ENCODE measurements at regions not wholly inside any gene's neighbourhood (a gene's known extent, or its start where the extent isn't known, plus 50 kb on each side); places are given as distances from the start of the nearest gene placed in this dataset.
"Not testable (repeated sequence)": the region's sequence is repeated elsewhere in the genome, so short reads cannot be mapped to it uniquely, and the experiment has no call there.

DNA sequence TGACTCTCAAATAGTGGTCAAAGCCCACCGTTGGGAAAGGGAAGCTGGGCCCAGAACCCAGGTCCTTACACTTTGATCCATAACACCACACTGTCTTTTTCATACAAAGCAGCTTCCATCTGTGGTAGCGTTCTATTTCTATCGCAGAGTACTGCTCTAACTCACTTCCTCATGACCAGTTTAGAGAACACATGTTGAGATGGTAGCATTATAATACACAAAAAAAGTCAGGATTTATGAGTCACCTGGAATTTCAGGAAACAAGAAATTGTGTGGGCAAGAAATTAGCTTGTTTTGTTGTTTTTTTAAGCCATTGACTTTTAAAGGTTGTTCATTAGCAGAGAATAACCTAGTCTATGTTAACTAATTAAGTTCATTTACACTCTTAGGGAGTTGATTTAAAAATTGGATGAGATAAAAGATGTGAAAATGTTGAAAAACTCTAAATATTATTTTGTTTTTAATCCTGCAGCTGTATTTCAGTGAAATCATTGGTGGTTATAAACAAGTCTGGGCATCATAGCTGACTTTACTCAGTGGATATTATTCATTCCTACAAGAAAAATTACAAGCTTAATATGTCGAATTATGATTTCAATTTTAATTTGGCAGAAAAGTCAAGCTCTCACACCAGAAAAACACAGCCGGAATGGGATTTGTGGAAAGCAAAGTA, 1011.1 kb upstream of the HS3ST1 start:
- no peak for DNase-seq

DNA sequence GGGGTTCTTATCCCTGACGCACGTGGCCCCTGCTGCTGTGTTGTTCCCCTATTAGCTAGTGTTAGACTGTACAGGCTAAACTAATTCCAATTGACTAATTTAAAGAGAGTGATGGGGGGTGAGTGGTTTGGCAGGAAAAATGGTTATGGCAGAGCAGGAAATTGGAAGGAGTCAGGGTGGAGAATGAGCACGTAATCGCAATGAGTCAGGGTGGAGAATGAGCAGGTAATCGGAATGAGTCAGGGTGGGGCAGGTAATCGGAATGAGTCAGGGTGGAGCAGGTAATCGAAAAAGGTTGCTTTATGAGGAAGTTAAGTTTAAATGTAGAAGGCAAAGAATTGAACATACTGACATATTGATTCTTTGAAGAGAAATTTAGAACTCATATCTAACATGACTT, 1002.6 kb upstream of the HS3ST1 start:
- DNase-seq: not testable (repeated sequence)

DNA sequence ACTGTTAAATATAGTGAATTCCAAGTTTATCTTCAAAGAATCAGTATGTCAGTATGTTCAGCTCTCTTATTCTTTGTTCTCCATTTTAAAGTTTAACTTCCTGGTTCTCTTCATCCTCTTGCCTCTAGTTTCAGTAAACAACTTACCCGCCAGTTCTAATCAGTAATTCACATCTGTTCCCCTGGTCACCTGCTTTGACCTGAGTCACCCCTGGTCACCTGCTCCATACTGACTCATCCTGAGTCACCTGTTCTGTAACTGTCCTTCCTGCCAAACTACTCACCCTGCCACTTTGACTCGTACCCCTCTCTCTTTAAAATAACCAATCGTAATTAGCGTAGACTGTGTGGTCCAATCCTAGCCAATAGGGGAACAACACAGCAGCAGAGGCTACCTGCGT, 992.7 kb upstream of the HS3ST1 start:
- DNase-seq: no peak

DNA sequence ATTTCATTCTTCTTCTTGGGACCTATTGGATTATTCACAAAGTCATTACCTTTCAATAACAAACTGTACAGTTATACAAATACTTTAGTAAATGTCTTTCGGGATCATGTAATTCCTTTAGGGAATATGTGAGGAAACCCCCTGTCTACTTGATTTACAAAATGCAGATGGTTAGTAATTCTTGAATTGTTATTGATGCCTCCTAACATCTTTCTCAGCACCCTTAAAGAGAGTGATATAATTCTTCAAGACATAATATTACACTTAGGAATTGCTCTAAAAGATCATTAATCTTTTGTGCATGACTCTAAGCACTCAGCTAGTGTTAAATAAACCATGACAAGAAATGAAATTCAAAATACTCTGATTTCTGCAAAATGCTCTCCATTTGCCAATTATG, 988.1 kb upstream of the HS3ST1 start:
- no peak for DNase-seq

DNA sequence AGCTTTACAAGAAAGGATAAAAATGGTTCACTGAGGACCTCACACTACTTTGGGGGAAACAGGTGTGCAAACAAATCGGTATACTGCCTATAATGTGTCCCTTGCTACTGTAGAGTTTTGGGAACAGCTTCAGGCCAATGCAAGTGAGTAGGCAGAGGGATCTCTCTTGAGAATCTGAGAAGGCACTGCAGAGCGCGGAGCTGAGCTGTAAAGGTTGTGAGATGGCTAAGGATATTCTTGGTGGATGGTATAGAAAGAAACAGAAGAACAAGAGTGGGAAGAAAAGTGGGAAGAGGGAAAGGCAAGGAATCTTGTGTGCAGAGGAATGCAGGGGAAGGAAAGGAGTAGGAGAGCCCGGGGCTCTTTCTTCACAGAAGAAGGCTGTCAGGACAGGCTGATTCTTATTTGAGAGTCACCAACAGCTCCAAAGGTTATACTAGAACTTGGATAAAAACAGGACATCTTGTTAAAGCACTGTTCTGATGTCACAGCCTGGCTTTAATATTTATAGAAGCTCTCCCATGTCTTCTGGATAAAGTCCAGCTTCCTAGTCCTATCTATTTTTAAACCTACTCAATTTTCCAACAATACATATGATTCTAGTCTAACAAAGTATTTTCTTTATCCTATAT, 985.6 kb upstream of the HS3ST1 start:
- no peak for DNase-seq

DNA sequence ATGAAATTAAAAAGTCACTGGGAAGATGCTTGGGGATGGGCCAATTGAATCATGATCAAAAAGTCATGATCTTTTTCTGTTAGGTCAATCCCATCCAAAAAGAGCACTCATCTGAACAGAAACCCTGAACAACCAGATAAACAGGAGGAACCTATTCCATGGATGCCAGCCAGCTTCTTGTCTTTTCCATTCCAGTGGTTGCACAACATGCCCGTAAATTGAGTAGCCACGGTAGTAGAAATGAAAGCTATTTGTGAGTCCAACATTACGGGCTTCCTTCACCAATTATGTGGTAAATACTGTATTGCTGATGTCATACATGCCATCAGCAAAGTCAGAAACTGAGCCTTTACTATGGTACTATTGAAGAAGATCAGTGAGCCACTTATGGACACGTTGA, 982.4 kb upstream of the HS3ST1 start:
- DNase-seq: no peak

DNA sequence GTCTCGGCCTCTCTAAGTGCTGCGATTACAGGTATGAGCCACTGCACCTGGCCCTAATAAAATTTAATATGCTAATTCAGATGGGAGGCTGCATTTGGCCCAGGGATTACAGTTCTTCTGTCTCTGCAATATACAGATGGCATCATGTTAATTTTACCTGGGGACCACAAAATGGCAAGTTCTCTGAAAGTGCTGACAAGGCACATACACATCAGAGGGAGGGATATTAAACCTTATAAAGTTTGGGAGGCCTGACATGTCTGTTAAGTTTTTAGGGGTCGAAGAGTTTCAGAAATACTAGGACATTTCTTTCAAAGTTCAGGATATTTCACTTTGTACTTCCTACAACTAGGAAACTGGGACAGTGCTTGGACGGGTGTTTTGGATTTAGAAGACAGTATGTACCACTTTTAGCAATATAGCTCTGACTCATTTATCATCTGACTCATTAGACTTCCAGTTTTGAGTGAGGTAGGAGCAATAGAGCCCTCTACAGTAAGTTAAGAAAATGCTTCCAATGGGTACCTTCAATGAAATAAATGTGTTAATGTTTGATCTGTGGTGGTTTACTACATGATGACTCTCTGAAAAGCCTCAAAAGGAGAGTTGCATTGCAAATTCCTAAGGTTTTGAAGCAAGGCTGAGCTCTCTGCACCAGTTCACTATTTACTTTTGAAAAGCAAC, 981.0 kb upstream of the HS3ST1 start:
- no peak for DNase-seq

DNA sequence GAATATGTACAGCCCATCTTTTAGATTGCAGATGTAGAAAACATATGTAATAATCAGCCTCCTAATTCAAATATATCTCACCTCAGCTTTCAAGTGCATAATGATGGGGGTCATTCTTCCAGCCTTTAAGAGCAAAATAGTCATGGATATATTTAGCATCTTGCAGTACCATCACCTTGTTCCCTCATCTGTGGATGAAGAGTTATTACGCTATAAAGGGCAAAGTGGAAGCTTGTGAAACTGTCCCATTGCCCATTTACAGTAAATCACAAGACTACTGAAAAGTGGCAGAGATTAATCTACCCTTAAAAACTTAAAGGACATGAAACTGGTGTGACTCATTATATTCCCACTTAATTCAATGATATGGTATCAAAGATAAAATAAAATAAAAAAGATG, 979.7 kb upstream of the HS3ST1 start:
- DNase-seq: no peak

DNA sequence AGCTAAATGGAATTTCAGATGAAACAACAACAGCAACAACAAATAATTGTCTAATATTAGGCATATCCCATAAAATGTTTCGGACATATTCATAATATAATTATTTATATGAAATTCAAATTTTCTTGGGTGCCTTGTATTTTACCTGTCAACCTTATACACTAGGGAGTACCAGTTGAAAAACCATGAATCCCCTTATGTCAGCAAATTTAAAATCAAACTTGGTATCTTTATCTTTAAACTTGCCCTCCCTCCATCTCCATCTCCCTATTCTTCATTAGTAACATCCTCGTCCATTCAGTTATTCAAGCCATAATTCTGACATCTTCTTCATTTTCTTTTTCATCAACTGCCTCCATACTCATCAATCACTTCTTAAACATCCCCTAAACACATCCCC, 974.5 kb upstream of the HS3ST1 start:
- no peak for DNase-seq

DNA sequence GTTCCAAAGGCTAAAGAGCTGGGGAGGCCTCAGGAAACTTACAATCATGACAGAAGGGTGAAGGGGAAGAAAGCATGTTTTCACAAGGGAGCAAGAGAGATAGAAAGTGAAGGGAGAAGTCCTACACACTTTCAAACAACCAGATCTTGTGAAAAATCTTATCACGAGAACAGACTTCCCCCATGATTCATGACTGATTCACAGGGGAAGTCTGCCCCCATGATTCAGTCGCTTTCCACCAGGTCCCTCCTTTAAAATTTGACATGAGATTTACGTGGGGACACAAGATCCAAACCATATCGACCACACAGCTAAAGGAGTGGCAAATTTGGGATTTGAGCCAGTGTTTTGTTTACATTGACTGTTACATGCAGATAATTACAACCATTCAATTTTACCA, 971.1 kb upstream of the HS3ST1 start:
- no peak for DNase-seq

DNA sequence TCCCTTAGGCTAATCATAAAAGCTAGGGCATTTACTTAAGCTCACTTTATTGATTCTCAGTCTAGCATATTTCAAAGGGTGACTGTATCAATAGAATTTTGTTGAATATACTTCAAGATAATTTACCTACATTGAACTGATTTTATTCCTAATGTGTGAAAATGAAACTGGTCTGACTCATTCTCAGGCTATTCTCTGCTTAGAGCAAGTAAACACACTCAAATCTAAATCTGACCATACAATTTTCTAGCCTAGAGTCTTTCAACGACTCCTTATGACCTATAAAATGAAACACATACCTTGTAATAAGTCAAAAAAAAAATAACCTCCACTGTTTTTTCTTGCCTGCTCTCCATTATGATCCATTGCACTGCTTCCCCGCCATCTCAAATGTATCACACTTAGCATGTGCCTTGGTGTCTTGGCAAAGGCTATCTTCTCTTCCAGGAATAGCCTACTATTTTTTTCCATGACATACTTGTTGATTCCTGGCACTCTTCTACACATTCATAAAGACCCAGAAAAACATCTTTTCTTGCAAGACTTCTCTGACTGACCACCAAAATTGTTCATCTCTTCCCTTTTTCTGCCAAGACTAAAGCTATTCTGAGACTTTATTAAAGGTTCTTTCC, 965.1 kb upstream of the HS3ST1 start:
- no peak for DNase-seq

DNA sequence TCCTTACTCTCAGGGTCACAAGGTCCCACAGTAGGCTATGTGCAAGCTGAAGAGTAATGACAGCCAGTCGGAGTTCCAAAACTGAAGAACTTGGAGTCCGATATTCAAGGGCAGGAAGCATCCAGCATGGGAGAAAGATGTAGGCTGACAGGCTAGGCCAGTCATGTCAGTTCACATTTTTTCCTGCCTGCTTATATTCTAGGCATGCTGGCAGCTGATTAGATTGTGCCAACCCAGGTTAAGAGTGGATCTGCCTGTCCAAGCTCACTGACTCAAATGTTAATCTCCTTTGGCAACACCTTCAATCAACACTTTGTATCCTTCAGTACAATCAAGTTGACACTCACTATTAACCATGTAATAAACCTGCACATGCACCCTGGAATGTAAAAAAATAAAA, 960.9 kb upstream of the HS3ST1 start:
- DNase-seq: no peak

DNA sequence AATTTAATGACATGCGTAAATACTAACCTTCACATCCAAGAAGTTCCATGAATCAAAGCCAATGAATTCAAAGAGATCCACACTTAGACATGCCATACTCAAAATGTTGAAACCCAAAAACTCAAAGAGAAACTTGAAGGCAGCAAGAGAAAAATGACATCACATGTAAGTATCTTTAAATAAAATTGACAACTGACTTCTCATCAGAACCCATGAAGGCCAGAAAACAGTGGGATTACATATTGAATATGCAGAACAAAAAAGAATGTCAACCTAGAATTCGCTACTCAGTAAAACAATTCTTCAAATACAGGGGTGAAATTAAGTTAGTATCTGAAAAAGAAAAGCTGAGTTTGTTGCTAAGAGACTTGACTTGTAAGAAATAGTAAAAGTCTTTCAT, 953.9 kb upstream of the HS3ST1 start:
- DNase-seq: no peak

DNA sequence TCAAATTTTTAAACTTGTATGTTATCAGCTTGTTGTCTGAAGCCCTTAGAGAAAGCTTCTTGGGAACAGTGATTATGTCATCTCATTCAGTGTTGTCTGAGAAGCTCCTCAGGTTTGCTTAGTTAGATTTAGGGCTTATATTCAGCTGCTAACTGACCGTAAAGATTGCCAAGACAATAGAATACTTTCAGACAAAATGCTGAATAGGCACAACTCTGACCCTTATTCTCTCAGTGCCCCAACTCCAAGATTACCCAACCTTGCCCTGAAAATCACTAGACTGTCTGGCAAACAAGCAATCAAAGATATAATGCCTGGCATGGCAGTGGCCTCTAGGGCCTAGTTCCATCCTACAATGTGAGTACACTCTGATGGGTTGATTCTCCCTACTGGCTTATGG, 950.5 kb upstream of the HS3ST1 start:
- DNase-seq: no peak

DNA sequence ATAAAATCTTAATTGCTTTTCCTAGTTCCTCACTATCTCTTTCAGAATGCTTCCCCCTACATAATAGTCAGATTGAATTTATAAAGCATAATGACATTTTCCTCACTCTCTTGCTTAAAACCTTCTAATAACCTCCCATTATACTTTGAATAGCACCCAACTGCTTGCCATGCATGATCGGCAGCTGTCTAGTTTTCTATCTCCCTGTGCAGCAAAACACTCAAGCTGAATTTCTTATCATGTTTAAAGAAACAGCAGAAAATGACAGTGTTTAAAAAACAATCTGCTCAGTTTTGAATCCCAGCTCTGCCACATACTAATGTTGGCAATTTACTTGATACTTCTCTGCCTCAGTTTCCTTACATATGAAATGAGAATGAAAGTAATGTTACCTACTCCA, 947.1 kb upstream of the HS3ST1 start:
- DNase-seq: no peak

DNA sequence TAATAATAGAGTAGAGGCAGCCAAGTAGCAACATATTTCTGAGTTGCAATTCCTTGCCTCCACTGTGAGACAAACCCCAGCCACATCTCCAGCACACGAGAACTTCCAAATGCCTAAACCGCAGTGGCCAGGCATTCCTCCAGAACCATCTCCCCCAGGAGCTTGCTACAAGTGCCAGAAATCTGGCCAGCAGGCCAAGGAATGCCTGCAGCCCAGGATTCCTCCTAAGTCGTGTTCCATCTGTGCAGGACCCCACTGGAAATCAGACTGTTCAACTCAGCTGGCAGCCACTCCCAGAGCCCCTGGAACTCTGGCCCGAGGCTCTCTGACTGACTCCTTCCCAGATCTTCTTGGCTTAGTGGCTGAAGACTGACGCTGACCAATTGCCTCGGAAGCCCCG, 937.2 kb upstream of the HS3ST1 start:
- DNase-seq: not testable (repeated sequence)

DNA sequence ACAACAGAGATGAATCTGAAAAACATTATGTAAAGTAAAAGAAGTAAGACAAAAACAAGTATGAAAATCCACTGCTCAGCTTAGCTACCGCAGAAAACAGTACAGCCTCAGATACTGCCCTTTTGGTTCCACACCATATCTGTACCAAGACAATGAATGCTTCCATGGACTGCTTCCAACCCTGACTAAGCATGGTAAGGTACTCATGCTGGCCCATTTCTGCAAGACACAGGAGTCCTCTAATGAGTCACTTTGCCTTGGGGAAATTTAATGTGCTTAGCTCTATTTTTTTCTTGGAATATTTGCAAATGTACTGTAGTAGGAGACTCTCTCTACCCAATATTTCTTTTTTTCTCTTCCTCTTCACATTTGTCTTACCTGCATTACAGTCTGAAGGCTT, 931.7 kb upstream of the HS3ST1 start:
- DNase-seq: no peak

DNA sequence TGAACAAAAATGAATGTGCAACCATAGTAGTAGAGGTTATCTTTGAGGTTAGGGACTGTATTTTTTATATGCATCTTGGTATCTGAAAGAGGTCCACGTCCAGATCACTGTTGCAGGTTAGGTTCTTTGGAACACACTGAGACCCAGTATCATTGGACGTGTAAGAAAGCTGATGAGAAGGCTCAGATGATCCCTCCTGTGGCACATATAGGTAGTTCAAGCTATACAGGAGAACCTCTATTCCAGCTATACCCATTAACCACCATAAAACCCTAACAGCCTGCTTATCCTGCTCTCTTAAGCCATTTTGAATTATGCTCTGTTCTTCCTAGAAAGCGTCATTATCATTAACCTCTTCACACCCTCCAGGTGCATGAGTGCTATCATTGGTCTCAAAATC, 930.7 kb upstream of the HS3ST1 start:
- no peak for DNase-seq

DNA sequence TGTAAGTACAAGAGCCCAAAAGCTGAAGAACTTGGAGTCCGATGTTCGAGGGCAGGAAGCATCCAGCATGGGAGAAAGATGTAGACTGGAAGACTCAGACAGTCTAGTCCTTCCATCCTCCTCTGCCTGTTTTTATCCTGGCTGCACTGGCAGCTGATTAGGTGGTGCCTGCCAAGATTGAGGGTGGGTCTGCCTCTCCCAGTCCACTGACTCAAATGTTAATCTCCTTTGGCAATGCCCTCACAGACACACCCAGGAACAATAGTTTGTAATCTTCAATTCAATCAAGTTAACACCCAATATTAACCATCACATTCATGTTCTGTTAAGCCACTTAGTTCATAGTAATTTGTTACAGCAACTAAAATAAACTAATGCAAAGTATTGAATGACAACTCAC, 904.4 kb upstream of the HS3ST1 start:
- DNase-seq: not testable (repeated sequence)

DNA sequence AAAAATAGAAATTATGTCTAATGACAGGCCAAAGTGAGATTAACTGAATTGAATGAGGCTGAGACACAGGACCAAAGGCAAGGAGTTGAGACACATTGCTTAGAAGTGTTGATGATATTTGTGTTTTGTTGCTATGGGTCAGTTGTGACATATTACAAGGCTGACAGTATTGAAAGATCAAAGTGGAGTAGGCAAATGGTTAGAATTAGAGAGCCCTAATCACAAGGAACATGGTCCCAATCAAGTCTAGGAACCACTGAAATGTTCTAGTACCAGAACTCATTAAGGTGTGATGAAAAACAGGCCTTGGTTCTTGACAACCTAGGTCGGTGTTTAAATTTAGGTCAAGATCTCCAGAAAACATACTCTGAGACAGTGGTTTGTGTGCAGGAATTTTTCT, 896.3 kb upstream of the HS3ST1 start:
- DNase-seq: no peak

DNA sequence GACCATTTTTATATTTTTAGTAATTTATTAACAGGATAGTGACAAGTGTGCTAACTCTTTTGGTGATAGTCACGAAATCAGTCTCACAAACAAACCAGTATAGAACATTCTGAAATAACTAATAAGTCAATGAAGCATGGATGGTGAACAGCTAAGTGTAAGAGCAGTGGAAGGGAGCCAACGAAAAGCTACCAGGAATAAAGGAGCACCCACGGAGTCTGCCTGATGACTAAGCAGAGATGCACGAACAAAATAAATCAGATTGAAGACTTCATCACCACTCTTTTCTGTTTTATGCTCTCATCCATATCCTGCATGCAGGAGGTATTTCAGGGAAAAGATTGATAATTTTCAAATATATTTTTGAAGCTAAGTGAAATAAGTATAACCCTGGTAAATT, 891.1 kb upstream of the HS3ST1 start:
- DNase-seq: no peak

DNA sequence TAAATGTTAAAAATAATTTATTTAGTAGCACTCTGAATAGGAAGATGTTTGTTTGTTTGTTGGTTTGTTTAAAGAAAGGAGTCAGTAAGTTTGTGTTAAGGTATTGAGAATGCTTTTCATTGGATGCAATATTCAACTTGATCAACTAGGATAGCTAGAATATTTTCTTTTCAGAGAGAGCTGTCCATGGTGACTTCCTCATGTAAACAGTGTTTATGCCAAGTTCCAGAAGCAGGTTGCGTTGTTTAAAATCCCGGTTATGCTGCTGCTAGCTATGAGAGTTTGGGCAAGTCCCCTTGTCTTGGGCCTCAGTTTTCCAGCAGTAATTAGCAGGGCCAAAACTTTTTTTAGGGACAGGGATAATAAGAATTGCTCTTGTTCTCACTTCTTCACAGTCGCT, 876.2 kb upstream of the HS3ST1 start:
- no peak for DNase-seq

DNA sequence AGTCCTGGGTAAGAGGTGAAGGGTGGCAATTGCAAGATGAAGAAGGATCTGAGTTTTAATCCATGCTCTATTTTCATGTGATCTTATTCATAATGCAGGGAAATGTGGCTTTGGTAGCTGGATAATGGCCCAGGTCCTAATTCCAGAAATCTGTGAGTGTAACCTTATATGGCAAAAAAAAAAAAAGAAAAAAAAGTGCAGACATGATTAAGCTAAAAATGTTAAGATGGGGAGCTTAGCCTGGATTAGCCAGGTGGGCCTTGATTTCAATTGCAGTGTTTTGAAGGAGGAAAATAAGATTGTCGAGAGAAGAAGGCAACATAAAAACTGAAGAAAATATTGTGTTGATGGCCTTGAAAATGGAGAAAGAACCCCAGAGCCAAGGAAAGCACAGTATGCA, 867.7 kb upstream of the HS3ST1 start:
- DNase-seq: no peak

DNA sequence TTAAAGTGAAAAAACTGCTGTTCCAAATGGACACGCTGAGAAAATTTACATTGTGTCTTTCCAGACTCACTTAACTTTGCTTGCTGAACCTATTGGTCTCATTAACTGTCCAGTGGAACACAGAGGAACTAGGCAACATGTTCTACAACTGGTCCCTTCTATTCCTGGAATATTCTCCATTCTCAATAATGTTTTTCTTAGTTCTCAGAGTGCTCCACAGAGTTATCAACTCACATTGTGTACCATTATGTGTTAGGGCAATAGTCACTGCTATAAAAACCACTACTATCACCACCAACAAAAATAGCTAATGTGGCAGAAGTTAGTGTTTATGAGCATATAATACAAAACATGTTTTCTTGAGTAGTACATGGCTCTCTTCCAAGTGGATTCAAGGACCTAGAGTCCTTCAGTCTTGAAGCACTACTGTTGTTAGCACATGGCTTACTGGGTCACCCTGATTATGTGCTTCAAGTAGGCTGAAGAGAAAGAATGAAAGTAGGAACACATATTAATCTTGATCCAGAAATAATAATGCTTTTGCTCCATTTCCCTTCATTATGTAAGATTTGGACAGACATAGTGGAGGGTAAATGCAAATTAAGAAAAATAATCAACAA, 865.3 kb upstream of the HS3ST1 start:
- no peak for DNase-seq
